Brain microvascular endothelial cell (primary cell): ENCODE measurements at regions not wholly inside any gene's neighbourhood (a gene's known extent, or its start where the extent isn't known, plus 50 kb on each side); places are given as distances from the start of the nearest gene placed in this dataset.

ENCODE experiments used
- DNase-seq: peaks from one replicate; pipeline ENCODE4 v3.0.0-alpha.2; 2020
- H3K27ac ChIP-seq: fragments of 250-450 bp; sonication (Bioruptor Pico); 2 replicates; pipeline ENCODE4 v1.5.1; 2020; ENCODE audit warnings: mild to moderate bottlenecking, moderate library complexity
- H3K27me3 ChIP-seq: fragments of 250-450 bp; sonication (Bioruptor Pico); replicated peaks from 2 replicates; pipeline ENCODE4 v1.5.1; 2020; ENCODE audit warnings: mild to moderate bottlenecking
- H3K36me3 ChIP-seq: fragments of 250-450 bp; sonication (Bioruptor Pico); replicated peaks from 2 replicates; pipeline ENCODE4 v1.5.1; 2020; ENCODE audit warnings: mild to moderate bottlenecking
- H3K4me3 ChIP-seq: 2 replicates; pipeline ENCODE4 v1.5.1; 2011; ENCODE audit warnings: low read depth, mild to moderate bottlenecking, control low read depth, low read length, moderate library complexity
- in situ Hi-C: cut with HindIII; loops from 2 replicates; pipeline ENCODE4 v1.10.0; 2017; ENCODE audit warnings: low sequenced_read_pairs, low pct_ligation_motif_present
- TF ChIP-seq, protein P1 (sequence below): IDR thresholded peaks from 2 replicates; pipeline ENCODE4 v1.5.1; 2011; ENCODE audit warnings: low read depth, mild to moderate bottlenecking, moderate library complexity, low read length, control low read depth, inconsistent platforms; ENCODE audit errors: missing control alignments

DNA sequence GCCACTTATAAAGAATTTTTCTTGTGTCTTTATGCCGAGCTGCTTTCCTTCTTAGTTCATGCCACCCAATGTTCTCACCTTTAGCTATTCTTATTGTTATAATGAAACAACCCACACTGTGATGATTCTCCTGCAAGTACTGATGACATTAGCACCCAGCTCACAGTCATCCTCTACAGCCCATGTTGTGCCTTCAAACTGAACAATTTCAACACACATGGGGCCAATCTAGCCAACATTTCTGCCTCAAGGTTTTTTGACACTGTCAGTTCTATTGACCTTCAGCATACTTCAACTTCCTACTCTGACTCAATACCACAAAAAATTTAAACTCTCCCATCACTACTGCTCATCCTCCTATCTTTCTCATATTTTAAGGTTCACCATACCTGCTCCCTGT, 752.4 kb downstream of the FGF9 start:
- in situ Hi-C loops = no loop called here
- Histone ChIP-seq H3K27ac (no peak overlapping the region), H3K36me3 (no peaks in the 10 kb centered on the region), H3K27me3 (no peaks in the 10 kb centered on the region), H3K4me3 (no peak overlapping the region)
- DNase-seq = no peak
- TF ChIP-seq, protein P1, sequence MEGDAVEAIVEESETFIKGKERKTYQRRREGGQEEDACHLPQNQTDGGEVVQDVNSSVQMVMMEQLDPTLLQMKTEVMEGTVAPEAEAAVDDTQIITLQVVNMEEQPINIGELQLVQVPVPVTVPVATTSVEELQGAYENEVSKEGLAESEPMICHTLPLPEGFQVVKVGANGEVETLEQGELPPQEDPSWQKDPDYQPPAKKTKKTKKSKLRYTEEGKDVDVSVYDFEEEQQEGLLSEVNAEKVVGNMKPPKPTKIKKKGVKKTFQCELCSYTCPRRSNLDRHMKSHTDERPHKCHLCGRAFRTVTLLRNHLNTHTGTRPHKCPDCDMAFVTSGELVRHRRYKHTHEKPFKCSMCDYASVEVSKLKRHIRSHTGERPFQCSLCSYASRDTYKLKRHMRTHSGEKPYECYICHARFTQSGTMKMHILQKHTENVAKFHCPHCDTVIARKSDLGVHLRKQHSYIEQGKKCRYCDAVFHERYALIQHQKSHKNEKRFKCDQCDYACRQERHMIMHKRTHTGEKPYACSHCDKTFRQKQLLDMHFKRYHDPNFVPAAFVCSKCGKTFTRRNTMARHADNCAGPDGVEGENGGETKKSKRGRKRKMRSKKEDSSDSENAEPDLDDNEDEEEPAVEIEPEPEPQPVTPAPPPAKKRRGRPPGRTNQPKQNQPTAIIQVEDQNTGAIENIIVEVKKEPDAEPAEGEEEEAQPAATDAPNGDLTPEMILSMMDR = no peak

DNA sequence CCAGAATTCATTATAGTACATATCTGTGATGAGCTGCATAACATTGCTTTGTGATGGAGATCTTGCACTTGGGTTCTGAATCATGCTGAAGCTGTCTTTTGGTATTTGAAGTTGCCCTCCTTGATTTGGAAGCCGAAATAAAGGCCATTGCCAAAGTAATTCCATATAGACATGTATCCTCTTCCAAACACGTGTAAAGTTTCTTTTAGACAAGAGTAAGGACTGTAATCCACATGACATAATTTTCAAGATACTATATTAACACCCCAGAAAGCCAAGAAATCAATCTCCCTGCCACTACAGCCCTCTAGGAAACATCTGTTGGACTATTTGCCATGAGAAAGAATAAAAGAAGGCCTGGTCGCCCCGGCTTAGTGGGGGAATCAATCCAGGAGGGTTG, 754.2 kb downstream of the FGF9 start:
- TF ChIP-seq, protein P1 = no peak
- Histone ChIP-seq H3K36me3 (no peaks in the 10 kb centered on the region), H3K27me3 (no peaks in the 10 kb centered on the region), H3K4me3 (no peak overlapping the region), H3K27ac (no peak overlapping the region)
- in situ Hi-C loops = no loop called here
- no peak for DNase-seq

DNA sequence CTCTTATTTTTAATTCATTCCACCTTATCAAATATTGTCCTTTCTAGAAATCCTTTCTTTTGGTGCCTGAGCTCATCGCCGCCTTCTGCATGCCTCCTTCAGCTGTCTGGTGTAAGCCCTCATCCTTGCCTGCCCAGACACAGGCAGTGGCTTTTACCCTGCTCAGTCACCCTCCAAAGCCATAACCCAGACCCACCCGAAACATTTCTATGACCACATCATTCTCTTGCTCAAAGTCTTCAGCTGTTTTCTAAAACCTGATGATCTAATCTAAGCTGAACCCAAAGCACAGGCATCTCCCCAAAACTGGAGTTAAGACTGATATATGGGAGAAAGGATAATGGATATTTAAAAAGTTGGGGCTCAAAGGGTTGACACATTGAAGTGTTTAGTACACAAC, 753.7 kb upstream of the SGCG start:
- TF ChIP-seq, protein P1 = no peak
- Histone ChIP-seq H3K27ac (no peak overlapping the region), H3K4me3 (no peak overlapping the region), H3K36me3 (no peaks in the 10 kb centered on the region), H3K27me3 (no peaks in the 10 kb centered on the region)
- DNase-seq = no peak
- in situ Hi-C loops = no loop called here

DNA sequence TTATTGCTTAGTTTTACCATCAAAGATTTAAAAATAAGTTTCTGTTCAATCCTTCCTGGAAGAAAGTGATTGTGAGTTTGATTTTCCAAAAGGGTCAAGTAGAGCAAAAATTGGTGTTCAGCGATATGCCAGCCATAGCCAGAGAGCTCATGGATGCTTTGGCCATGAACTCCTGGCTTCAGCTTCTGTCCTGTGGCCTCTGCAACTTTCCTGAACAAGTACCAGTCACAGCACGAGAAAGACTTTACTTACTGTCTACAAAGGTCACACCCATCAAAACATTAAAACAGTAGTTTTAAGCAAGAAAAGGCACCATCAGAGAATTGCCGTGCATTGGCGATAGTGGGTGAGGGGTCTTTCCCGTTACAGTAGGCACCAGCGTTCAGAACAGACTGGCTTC, 753.0 kb upstream of the SGCG start:
- TF ChIP-seq, protein P1 = no peak
- in situ Hi-C loops = no loop called here
- no peak overlapping the region for H3K27ac ChIP-seq
- no peaks in the 10 kb centered on the region for H3K27me3 ChIP-seq
- no peak for DNase-seq
- H3K4me3 ChIP-seq = no peak overlapping the region
- H3K36me3 ChIP-seq = no peaks in the 10 kb centered on the region

DNA sequence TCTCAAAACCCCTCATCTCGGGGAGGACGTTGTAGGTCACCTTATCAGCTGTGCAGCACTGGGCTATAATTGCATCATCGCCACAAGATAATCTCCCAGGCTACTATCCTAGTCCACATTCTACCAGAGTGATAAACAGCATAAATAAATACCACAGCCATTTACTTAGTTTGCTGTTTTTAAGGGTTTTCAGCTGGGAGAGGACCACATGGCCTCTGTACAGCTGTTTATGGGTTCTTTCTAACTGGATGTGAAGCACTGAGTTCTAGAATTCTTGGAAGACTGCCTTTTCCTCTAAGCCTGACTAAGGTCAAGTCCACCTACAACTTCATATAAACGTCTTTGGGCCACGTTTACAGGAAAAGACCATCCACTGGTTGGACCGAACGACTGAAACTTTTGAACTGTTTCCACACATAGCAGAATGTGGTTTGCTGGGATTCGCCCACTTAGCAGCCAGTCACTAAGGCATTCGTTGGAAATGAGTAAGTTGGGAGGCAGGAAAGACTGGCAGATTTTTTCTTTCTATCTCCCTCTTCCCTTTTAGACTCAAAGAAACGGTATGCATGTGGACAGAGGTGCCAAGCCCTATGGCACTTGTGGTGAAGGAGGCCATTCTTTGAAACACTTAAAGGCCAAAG, 752.5 kb upstream of the SGCG start:
- DNase-seq = no peak
- in situ Hi-C loops = no loop called here

More for the DNA sequence above, 752.5 kb upstream of the SGCG start:
- Histone ChIP-seq H3K27ac (no peak overlapping the region), H3K36me3 (no peaks in the 10 kb centered on the region), H3K27me3 (no peaks in the 10 kb centered on the region), H3K4me3 (no peak overlapping the region)
- TF ChIP-seq, protein P1 = no peak
